GM20431 (cell line): ENCODE measurements at regions not wholly inside any gene's neighbourhood (a gene's known extent, or its start where the extent isn't known, plus 50 kb on each side); places are given as distances from the start of the nearest gene placed in this dataset.

Experiments used
- in situ Hi-C: fragments of 300-500 bp; cut with MseI, MboI; formaldehyde crosslinking; loops from one replicate; pipeline ENCODE4 v1.15.0; 2020; ENCODE audit warnings: low sequenced_read_pairs; ENCODE audit not compliant: unreplicated experiment

- in situ Hi-C loops = no loop called here
Measured at GRCh38 chr9:108631496-108632285, 224.1 kb downstream of the ACTL7B start.

DNA sequence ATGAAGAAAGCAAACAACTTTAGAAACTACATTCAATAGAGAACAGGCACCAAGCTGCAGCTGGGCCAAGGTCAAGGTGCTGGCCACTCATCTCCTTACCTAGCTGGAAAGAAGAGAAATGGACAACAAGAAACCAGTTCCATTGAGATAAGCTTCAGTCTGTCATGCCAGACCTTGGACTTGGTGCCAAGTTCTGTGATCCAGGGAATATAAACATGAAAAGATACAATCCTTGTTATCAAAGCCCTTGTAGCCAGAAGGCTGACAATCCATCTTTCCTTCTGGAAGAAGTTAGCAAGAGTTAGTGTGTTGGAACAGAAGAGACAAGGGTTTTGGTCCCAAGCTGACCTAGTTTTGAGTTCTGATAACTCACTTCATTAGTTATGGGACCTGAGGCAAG, 227.5 kb downstream of the ACTL7B start:
- in situ Hi-C loops = no loop called here

DNA sequence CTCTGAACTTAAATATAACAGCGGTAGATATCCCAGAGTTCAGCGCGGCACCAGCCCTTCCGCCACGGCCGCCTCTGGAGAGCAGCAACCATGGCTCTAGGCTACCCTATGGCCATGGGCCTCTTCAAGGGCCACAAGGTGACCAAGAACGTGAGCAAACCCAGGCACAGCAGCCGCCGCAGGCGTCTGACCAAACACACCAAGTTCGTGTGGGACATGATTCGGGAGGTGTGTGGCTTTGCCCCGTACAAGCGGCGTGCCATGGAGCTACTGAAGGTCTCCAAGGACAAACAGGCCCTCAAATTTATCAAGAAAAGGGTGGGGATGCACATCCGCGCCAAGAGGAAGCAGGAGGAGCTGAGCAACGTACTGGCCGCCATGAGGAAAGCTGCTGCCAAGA, 229.0 kb downstream of the ACTL7B start:
- in situ Hi-C loops = no loop called here

- in situ Hi-C loops = no loop called here
Measured at GRCh38 chr9:108621991-108622855, 233.6 kb downstream of the ACTL7B start.

DNA sequence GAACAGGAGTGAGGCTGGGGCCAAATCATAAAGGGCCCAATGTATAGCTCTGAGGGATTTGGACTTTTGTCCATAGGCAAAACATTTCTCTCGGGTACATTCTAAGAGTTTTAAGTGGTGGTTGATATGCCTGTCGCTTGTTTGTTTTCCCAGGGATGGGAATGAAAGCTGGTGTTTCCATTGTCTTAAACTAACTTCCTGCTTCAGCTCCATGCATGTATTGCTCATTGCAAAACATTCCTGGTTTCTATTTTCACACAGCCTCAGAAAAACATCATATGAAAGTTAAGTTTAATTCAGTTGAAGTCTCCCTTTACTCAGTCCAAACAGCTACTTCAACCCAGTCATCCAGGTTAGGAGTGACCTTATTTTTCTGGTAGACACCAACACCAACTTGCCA, 235.0 kb downstream of the ACTL7B start:
- in situ Hi-C loops = no loop called here

- in situ Hi-C loops = no loop called here
Measured at GRCh38 chr9:108618906-108619550, 236.8 kb downstream of the ACTL7B start.

DNA sequence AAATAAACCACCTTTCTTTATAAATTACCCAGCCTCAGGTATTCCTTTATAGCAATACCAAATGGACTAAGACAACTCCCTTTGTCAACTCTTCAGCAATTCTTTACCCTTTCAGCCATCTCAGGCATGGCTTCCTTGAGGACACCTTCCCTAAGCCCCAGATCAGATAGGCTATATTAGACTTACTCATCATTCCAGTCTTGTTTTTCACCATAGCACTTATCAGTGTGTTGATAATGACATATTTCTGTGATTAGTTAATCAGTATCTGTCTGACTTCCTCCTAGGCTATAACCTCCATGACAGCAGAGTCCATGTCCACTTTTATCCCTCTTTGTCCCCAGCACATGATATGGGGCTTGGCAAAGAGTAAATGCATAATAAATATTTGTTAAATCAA, 238.1 kb downstream of the ACTL7B start:
- in situ Hi-C loops = no loop called here

GRCh38 chr9:108615152-108615551, 240.6 kb downstream of the ACTL7B start:
- in situ Hi-C loops = no loop called here

DNA sequence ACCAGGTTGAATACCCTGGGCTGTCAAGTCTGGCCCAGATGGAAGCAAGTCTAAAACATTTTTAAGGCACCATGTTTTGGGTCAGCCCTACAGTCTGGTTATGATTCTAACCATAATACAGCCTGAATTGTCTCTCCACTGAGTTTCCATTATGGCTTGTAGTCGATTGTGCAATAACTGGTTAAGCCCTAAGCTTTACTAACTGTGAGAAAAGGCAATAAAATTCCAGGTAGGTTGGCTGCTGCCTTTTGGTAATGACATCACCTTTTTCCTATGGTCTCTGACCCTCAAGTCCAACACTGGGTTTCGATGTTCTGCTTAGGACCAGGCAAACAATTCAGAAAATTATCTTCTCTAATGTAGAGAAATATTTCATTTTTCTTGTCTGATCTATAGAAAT, 243.3 kb downstream of the ACTL7B start:
- in situ Hi-C loops = no loop called here

DNA sequence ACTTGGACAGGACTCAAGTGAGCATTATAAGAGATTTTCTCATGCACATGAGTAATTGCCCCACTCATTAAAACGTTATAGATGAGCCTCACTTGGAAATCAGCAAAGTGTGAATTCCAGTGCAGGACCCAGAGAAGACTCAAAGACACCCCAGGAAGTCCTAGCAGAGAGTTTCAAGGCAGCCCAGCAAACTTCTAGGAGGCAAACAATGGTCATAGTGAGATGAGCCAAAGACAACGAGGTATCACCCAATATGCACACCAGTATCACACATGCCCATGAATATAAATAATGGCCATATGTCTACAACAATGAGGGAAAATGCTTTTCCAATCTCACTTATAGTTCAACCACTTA, 245.9 kb downstream of the ACTL7B start:
- in situ Hi-C loops = no loop called here

- in situ Hi-C loops = no loop called here
Measured at GRCh38 chr9:108609227-108609896, 246.4 kb downstream of the ACTL7B start.

- in situ Hi-C loops = no loop called here
Measured at GRCh38 chr9:108607607-108608006, 248.2 kb downstream of the ACTL7B start.

- in situ Hi-C loops = no loop called here
Measured at GRCh38 chr9:108606401-108606800, 249.4 kb downstream of the ACTL7B start.

GRCh38 chr9:108603141-108603540, 252.6 kb downstream of the ACTL7B start:
- in situ Hi-C loops = no loop called here

- in situ Hi-C loops = no loop called here
Measured at GRCh38 chr9:108600896-108601295, 254.9 kb downstream of the ACTL7B start.

DNA sequence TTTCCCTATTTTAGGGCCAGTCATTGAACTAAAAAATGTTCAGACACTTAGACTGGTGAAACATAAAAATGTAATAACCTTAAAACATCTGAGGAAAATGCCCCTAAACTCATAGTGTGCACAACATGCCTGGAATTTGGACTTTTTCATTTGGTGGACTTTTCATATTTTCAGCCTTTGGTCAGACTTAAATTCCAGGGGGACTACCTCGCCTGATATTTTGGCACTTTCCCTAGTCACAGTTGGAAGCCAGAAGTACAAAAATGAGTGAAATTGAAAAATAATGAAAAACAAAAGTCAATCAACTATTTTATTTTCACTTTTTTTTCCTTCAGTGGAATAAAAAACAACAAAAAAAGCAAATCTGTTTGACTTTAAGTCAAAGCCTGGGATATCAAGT, 256.2 kb downstream of the ACTL7B start:
- in situ Hi-C loops = no loop called here

DNA sequence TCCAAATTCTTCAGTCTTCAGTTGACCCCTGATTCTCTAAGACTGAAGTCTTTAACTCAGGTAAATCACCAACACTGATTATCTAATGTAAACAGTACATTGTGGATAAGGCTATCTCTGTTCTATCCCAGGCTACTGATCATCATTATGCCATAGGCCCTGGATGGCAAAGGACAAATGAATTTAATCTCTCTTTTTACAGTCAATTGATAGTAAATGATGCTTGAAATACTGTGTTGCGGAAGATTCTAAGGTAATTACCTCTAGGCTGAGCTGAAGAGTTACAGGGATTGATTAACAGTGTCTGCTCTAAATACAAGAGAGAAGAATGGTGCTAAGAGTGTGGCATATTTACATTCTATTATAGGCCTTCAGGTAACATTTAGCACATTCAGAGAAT, 264.7 kb downstream of the ACTL7B start:
- in situ Hi-C loops = no loop called here

GRCh38 chr9:108588246-108588645, 267.5 kb downstream of the ACTL7B start:
- in situ Hi-C loops = no loop called here

GRCh38 chr9:108586471-108587139, 269.2 kb downstream of the ACTL7B start:
- in situ Hi-C loops = no loop called here

DNA sequence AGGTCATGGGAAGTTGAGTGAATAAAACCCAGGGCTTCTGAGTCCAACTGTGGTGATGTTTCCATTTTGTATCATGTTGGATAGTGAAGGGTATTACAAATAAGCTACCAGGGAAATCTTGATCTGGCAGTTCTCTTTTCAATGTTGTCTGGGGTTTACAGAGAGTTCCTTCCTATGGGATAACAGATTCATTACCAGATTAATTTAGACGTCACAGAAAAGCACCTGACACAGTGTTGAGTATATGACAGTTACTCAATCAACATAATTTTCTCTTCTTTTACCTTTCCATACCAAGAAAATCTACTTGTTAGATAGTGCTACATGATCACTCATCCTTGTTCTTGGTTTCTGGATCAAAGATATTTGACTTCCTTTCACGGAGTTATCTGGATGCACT, 270.9 kb downstream of the ACTL7B start:
- in situ Hi-C loops = no loop called here
